HG02571 (cell line): ENCODE measurements at regions not wholly inside any gene's neighbourhood (a gene's known extent, or its start where the extent isn't known, plus 50 kb on each side); places are given as distances from the start of the nearest gene placed in this dataset.

Experiments used
- ATAC-seq: cut with Tn5 transposase; IDR thresholded peaks from one replicate; pipeline ENCODE4 v1.9.1; 2021; ENCODE audit warnings: mild to moderate bottlenecking, moderate library complexity; ENCODE audit not compliant: unreplicated experiment

DNA sequence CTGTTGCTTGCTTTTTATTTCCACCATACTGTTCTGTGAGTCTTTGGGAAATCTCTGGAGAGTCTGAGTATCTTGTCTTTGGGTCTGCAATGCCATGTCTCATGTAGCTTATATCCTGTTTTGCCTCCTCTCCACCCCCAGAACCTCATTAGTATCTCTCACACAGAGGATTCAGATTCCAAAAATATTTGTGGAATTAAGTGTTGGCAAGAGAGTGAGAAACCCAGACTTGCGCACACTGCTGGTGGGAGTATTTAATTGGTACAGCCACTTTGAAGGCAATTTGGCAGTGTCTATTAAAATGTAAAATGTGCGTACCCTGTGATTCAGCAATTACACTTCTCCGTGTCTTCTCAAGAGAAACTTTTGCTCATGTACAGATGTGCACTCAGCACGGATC lies 68.6 kb downstream of the ZNF621 start:
- ATAC-seq: no peak

DNA sequence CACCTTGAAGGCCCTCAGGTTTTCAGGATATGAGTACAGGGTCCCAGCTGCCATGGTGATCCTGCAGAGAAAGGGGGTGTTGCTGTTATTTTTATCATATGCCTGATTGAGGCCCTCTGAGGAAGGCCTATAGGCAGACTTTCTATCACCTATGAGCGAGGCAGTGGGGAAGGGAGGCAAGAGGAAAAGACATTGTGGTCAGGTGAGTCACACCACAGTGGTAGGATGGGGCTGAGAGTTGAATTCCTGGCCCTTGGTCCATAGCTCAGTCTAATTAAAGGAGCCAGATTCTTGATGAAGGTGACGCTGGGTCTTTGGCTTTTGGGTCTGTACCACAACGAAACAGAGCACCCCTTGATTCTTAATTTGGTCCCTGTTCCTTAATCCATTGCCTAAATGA lies 72.7 kb downstream of the ZNF621 start:
- no peak for ATAC-seq

DNA sequence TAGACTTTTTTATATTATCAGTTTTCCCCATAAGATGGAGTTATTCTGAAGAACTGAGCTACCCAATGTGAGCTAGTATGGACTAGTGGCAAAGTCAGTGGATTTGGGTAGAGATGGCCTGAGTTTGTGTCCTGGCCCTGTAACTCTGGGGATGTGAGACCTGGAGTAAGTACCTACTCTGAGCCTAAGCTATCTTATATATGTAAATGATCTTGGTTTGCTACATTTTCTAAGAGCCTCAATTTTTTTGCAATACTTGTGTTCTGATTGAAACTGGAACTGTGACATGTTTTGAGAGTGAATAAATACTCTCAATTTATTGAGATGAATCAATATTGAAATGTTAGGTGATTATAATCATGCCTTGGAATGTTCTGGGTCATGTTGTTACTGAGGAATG lies 73.6 kb downstream of the ZNF621 start:
- no peak for ATAC-seq

DNA sequence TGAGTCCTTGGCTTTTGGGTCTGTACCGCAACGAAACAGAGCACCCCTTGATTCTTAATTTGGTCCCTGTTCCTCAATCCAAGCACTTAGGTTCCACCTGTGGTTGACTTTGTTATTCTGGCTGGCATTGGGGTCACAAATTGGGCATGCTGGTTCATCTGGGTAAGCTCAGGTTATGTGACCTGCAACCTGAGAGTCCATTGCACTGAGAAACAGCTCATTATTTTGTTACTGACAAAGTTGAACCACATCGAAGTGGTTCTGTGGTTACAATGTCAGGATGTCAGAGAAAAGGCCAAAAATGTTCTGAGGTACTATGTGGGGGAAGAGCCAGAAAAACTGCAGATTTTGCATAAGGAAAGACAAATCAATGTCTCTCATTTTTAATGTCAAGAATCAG lies 74.2 kb downstream of the ZNF621 start:
- no peak for ATAC-seq

DNA sequence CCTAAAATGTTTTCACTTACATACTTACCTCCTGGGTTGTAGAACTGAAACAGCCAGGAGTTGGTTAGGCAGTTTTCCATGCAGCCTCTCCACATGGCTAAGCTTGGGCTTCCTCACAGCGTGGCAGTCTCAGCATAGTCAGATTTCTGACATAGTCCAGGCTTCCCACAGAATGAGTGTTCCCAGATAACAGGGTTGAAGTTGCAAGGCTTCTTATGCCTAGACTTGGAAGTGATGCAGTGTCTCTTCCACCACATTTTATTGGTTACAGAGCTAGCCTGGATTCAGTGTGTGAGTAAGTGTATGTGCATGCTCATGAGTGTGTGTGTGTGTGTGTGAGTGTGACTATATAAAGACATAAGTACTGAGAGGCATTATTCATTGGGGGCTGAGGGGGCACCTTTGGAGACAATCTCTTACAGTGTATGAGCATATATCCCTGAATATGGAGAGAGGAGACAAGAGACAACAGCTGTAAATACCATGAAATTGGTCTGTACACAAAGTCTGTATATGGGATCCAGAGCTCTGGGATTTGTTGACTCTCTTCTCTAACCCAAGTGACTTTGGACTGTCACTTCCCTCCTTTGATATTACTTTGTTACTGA lies 78.1 kb downstream of the ZNF621 start:
- no peak for ATAC-seq

DNA sequence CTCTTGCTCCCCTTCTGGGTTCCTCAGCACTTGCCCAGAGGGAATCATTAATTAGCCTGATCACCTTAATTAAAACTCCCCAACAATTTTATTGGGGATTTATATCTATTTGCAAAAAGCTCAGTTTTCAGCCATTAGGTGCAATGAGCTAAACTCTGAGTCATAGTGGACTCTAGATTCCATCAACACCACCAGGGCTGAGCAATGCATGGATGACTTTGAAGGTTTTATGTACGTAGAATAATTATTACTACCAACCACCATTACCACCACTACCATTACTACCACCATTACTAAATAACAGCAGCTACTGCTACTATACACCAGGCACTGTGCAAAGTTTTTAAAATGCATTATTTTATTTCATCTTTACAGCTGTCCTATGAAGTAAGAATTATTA lies 81.2 kb downstream of the ZNF621 start:
- ATAC-seq: no peak

DNA sequence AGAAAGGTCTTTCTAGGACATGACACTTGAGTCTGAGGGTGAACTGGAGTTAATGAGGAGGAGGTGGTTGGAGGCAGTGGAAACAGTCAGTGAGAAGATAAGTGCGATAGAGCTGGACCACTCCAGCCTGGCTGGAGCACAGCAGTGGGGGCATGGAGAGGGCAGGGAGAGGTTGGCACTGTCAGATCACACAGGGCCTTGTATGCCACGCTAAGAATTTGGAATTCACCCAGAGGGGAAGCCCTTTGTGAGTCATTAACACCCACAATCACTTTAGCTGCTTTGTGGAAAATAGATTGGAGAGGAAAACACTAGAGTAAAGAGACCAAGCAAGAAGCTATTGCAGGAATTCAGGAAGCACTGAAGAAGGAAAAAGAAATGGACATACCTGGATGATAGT lies 83.3 kb downstream of the ZNF621 start:
- no peak for ATAC-seq

DNA sequence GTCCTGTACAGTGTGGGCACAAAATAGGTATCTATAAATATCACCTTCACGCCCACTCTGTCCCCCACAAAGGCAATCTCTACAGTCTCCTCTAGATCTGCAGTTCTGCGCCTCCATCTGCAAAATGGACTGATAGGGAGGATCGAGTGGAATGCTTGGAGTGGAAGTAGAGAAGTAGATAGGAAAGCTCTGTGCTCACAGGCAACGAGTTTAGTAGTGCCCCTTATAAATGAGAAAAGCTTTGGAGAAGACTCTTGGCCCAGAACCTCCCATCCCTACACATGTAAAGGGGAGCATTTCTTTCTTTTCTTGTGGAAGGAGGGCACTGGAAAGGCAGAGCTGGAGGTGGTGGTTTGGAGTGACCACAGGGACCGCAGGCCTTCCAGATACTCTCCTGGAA lies 88.5 kb downstream of the ZNF621 start:
- ATAC-seq: no peak

DNA sequence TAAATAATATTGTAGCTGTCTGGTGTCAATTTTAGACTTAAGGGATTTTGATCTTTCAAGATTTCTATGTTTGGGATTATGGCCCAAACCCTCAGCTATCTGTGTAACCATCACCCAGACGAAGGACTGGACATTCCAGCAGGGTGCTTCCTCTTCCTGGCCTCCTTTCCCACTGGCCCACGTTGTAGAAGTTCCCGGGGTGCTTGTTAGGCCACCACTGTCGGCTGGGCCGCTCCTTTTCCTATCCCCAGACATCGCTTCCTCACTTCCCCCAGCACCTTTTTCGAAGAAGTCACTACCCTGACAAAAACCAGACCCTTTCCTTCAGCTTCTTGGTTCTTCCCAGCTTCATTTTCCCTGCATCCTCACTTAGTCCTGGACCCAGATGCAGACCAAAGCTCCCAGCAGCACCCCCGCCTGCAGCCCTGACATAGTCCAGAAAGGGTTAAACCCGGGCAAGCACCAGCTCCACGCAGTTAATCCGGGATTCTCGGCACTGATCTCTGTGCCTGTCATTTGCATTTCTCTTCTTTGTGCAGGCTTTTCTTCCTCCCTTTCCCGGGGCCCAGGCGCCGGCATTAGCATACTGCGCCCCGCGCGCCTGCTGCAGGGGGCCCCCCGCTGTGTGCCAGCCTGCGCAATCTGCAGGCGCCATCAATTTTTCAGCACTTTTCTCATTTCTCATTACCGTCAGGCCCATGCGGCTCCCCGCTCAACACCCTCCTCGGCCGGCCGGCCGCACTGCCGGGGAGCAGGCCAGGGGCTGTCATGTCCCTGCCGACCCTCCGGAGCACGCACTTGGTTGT lies 90.6 kb downstream of the ZNF621 start:
- no peak for ATAC-seq

DNA sequence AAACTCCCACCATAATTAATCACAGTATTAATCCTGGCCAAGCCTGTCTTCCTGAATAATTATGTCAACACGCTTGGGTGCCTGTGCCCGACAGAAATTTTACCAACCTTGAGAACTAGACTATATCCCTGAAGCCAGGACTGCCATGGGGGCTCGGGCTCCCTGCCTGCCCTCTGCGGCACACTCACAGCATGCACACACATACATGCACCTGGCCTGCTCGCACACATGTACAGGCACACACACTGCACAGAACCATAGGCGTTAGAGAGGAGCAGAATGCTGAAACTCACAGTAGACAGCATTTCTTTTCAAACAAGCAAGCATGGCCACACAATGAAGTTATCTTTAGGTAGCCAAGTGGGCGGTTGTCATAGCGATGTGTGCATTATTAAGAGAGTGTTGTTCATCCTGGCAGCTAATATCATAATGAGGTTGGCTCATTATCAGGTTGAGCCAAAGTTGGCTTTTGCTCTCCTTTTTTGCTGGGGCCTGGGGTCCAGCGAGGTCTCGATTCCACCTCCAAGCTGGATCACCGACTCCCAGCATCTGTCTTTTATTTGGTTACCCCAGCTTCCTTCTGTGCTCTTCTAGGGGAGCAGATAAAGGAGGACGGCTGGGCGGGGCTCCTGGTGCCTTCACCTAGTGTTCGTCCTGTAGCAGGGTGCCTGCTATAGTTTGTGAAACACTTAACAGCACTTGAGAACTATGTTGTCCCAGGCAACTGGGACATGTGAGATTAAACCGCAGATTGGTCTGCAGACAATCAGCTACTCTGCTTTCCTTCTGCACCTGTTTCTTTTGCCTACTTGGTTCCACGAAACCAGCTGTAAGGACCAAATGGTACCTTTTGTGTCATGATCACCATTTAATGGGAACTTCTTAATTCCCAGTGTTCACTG lies 91.4 kb downstream of the ZNF621 start:
- no peak for ATAC-seq

DNA sequence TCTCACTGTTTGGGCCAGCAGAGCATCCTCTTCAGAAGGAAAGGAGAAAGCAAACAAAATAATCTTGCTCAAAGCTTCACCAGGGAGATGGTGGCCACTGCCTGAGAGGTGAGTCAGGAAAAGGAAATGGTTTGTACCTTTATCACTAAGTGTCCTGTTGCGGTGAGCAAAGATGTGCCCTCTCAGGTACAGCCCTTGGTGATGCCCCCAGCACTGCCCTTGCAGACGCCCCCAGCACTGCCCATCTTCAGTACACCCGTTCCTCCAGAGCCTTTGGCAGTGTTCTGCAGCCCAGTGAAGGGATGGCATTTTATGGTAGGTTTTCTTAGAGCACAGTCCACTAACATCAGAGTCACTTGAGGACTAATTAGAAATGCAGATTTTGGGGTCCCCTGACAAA lies 92.3 kb downstream of the ZNF621 start:
- ATAC-seq: no peak

DNA sequence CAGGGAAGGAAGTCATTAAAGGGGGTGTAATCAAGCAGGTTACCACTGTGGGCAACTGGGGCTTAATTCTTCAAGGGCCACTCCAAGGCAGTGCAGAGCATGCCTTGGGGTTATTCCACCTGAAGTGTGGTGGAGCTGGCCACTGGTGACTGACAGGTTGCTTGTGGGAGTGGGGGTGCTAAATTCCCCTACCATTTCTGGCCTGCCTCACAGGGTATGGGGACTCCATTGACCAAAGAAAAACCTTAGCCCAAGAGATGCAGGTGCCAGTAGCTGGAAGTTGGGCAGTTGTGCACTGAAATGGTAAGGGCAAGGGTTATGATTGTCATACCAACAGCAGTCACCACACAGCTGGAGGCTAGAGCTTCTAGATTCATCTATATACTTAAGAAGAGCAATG lies 93.4 kb downstream of the ZNF621 start:
- no peak for ATAC-seq

DNA sequence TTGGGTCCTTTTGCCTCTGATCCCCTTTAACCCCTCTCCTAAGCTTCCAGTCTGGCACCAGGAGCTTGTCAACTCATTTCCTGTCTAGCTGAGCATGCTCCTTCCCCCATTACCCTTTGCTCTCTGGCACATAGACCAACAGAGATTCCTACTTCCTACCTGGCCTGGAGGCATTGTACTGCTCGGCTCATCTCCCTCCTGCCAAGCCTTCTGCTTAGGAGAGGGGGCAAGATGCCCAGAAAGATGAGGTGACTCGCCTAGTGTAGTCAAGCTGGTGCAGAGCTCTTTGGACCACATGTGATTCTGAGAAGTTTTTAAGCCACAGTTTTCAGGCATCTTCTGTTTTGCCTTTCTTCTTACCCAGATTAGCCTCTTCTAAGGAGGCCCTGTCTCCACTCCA lies 95.4 kb downstream of the ZNF621 start:
- no peak for ATAC-seq

DNA sequence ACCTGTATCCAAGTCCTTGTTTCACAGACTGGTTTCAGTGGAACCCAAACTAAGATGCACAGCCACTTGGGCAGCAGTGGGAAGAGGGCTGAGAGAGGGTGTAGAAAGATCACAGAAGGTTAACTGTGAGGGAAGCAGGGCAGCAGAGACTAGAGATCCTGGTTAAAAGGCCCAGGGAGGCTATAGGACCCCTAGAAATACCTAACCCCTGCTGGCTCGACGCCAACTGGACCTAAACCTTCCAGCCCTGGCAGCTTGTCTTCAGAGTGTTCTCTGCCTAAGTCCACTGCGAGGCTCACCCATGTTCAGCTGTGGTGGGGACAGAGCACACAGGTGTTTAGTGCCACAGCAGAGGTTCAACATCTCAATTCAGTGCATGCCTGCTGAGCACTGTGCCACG lies 96.5 kb downstream of the ZNF621 start:
- no peak for ATAC-seq

DNA sequence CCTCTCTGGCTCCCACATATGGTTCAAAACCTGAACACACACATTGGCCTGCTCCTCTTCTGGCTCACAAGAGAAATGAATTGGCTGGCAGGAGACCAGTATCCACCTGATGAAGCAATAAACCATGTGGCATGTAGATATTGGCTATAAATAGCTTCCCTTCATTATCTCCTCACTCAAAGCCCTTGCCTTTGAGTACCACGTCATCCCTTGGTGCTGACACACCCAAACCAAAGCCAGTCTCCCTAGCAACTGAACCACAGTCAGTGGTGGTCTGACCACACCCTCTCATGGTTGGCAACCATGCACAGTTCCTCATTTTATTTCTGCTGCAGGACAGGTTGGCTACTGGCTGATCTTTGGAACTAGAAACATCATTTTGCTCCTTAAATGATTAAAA lies 98.8 kb downstream of the ZNF621 start:
- no peak for ATAC-seq

DNA sequence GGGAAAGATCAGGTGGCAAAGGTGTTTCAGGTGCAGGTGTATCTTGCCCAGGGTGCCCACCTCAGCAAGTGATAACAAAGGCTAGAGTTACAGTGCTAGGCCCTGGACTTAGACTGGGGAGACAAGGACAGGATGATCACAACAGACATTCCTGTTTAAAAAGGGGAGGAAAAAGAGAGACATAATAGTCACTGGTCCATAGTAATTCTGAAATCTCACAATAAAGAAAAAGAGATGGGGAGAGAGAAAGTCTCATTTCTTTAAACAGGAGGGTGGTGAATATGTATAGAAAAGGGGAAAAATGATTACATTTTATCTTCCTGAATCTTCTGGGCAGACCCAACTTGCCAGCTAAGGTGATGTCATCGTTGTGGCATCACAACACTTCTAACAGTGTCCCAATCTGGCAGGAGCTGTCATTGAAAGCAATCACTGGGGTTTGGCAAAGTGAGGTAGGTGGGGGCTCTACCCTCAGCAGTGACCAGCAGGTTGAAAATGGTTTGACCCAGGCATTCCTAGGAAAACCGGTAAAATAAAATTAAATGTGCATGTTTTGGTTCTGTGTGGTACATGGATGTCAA lies 99.5 kb downstream of the ZNF621 start:
- no peak for ATAC-seq

DNA sequence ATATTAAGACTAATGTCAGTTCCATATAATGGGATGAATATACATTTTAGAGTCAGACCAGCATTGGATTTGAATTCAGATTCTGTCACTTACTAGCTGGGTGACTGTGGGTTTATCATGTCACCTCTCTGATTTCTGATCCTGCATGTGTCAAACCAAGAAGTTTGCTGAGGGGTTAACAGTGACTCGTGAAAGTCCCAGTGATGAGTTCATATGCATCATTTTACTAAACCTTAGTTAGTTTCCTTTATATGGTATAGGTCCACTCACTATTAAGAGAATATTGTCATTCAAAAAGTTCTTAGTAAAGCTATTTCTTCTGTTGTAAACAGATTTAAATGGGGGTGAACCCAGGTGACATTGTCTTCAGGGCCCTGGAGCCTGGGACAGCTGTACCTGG lies 102.3 kb downstream of the ZNF621 start:
- ATAC-seq: no peak

DNA sequence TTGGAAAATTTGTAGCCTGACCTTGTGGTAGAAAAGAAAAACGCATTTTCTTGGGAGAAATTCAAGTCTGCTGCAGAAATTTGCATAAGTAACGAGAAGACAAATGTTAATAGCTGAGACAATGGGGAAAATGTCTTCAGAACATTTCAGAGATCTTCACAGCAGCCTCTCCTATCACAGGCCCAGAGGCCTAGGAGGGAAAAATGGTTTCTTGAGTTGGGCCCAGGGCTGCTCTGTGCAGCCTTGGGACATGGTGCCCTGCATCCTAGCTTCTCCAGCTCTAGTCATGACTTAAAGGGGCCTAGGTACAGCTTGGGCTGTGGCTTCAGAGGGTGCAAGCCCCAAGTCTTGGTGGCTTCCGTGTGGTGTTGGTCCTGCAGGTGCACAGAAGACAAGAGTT lies 104.2 kb downstream of the ZNF621 start:
- ATAC-seq: no peak

DNA sequence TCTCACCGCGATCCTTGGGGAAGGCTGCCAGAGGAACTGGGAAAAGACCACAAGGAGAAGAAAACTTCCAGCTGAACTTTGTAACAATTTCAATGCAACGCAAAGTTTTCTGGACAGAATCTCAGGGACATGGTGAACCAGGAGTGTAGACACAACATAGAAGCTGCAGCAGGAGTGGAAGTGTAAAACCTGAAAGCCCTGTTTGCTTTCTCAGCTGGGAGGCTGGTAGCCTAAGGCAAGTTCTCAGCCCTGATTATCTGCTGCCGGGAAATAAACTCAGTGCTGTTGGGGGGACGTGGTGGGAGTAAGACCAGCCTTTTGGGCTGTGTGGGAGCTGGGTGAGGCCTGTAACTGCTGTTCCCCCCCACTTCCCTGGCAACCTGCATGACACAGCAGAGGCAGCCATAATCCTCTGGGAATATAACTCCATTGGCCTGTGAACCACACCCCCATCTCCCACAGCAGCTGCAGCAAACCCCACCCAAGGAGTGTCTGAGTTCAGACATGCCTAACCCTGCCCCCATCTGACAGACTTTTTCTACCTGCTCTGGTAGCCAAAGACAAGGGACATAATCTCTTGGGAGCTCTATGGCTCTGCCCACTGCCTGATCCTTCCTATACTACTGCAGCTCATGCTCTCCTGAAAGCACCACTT lies 106.7 kb downstream of the ZNF621 start:
- ATAC-seq: no peak

DNA sequence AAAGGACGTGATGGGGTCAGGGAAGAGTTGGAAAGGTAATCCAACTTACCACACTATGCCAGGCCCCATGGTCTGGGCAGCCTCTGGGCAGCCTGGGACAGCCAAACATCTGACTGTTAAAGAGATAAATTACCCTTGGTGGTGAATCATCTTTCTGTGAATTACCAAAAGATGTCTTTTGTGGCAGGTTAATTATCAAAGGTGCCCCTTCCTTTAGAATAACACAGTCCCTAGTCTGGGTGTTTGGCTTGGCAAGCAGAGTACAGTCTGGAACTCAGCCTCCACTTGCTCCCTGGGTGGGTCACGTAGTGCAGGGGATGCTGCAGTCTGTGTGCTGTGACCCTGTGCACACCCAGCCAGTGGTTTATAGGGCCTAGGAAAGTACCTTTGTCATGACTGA lies 113.1 kb downstream of the ZNF621 start:
- no peak for ATAC-seq

DNA sequence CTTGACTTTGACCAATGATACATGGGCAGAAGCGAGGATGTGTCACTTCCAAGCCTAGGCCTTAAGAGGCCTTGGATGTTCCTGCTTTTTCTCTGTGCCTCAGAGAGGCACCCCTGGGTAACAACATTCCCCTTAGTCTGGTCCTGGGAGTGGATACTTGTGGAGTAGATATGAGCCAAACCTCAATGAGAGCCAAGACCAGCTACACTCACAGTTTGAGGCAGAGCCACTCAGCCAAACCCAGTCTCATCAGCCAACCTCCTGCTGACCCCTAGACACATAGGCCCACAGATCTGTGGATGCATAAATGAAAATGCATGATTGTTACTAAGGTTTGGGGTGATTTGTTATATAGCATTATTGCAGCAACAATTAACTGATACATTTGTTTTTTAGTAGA lies 114.2 kb downstream of the ZNF621 start:
- ATAC-seq: no peak
